ENCODE measurements at regions not wholly inside any gene's neighbourhood (a gene's known extent, or its start where the extent isn't known, plus 50 kb on each side); places are given as distances from the start of the nearest gene placed in this dataset.
"Not testable (repeated sequence)": the region's sequence is repeated elsewhere in the genome, so short reads cannot be mapped to it uniquely, and the experiment has no call there.

GRCh38 chr16:85283305-85284050 lies 171.2 kb upstream of the CIBAR2 start:
- FAIRE-seq (no peak), DNase-seq (ENCODE audit: insufficient read length, low spot score) (no peak)
- TF ChIP-seq POLR2A (IDR thresholded peaks at IDR 0.05; ENCODE audit: low read depth, low read length), result no peak

DNA sequence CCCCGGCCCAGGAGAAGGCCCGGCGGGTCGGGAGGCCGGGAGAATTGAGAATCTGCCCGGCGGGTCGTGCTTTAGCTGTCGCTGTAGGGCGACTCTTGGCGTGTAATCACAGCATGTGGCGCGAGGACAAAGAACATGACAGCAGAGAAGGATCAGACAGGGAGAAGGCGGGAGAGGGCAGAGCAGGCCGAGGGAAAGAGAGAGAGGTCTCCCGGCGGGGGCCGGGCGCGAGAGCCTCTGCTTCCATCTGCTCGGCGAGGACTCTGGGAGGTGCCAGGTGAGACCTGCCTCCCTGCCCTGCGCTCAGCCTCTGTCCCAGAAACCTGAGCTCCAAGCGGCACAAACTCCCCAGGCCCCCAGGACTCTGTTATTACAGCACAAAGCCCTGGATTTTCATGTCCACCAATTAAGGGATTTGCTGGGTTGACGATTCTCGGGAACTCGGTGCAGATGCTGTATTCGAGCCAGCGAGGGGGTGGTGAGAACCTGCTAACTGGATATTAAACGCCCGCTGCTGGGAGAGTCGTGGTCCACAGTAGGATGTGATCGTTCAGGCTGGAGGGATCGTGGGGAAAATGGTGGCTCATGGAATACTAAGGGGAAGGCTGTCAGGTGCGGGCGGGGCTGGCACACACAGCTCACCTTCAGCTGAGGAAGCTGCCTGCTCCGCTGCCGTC lies 172.0 kb upstream of the CIBAR2 start:
- no peak for TF ChIP-seq POLR2A (IDR thresholded peaks at IDR 0.05; ENCODE audit: low read depth, low read length)
- DNase-seq (ENCODE audit: insufficient read length, low spot score) (no peak), FAIRE-seq (no peak)

- TF ChIP-seq POLR2A (IDR thresholded peaks at IDR 0.05; ENCODE audit: low read depth, low read length), result no peak
- DNase-seq (ENCODE audit: insufficient read length, low spot score) (no peak), FAIRE-seq (no peak)
Measured at GRCh38 chr16:85285681-85286065, 173.4 kb upstream of the CIBAR2 start.

GRCh38 chr16:85286066-85286831 lies 174.0 kb upstream of the CIBAR2 start:
- FAIRE-seq, result no peak
- TF ChIP-seq POLR2A (IDR thresholded peaks at IDR 0.05; ENCODE audit: low read depth, low read length), result no peak
- no peak for DNase-seq (ENCODE audit: insufficient read length, low spot score)

DNA sequence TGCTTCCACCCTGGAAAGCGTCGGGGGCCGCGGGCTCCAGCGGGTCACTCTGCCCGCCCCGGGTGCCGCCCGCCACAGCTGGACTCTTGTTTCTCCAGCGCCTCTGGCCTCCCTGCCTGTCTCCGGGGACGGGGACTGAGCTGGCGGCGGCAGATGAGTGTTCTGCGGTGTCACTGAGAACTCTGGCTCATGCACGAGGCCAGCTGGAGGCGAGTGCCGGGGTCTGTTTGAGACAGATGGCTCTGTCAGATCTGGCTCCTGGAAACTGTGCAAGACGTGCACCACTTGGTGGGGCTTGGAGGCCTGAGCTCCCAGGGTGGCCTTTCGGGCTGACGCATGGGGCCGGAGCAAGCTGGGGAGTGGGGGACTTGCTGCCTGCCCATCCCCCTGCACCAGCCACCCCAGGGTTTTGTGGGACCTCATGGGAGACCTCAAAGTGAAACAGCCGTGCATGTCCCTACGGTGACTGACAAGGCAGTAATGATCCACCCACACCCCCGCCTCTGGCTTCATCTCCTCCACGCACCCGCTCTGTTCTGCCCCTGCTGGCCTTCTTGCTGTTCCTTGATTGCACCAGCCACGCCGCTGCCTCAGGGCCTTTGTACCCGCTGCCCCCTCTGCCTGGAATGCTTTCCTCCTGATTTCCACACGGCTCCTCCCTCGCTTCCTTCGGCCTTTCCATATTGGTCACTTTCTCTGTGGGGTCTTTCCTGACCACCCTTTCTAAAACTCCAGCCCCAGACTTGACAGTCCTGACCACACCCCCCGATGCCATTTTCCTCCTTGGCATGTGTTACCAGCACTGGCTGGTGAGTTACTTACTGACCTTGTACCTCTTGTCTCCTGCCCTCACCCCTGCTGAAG lies 174.9 kb upstream of the CIBAR2 start:
- no peak for TF ChIP-seq POLR2A (IDR thresholded peaks at IDR 0.05; ENCODE audit: low read depth, low read length)
- FAIRE-seq, result no peak
- no peak for DNase-seq (ENCODE audit: insufficient read length, low spot score)

DNA sequence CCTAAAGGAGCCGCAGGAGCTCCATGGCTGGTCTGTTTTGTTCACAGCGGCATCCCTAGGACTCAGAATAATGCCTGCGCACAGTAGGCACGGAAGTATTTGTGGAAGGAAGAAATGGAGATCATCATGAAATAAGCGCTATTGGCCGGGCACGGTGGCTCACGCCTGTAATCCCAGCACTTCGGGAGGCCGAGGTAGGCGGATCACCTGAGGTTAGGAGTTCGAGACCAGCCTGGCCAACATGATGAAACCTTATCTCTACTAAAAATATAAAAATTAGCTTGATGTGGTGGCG lies 175.5 kb upstream of the CIBAR2 start:
- not testable (repeated sequence) for DNase-seq (ENCODE audit: insufficient read length, low spot score); FAIRE-seq

DNA sequence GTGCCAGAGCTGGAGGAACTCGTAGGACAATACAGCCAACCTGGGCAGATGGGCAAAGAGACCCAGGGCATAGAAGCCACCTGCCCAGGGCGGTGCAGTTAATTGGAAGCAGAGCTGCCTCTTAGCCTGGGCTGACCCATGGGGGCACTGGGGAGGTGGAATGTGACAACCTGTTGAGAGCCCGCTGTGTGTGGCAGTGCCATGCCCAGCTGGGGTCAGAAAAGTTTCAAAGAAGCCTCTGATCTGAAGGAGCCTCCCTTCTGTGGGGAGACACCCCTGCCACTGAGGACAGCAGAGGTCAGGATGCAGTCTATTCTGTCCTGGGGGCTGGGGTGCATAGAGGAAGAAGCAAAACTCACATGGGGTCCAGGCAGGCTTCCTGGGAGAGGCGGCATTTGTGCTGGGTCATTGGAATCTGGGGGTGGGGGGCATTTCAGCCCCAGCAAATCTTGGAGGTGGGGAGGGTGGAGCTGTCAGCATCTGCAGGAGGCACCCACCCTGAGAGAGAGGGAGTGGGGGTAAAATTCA lies 176.1 kb upstream of the CIBAR2 start:
- DNase-seq (ENCODE audit: insufficient read length, low spot score) (no peak), FAIRE-seq (no peak)
- no peak for TF ChIP-seq POLR2A (IDR thresholded peaks at IDR 0.05; ENCODE audit: low read depth, low read length)

DNA sequence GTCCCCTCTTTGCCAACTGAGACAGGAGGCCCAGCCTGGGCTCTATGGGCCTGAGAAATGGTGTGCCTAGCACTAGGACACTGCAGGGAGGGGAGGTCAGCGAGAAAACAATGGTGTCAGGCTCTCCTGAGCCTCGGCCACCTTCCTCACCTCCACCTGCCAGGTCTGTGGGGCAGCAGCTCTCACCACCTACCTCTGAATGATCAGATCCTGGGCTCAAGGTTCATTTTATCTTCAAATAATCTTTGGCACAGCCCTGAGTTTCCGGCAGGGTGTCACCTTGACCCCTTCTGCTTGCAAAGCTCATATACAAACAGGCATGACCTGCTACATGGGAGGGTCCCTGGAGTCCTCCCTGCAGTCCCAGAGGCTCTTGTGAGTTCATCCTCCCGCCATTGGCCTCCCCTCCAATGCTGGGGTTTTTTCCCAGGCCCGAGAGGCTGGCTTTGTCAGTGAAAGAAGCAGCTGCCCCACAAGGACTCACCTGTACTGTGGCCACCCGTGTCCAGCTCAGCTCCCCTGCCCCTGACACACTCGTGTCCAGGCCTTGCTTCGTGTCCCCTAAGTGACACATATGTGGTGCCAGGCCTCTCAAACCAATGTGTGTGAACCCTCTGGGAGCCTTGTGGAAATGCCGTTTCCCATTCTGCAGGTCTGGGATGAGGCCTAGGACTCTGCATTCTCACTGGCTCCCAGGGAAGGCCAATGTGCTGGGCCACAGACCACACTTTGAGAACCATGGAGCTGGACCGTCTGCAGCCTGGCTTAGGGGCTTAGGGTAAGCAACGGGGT lies 176.8 kb upstream of the CIBAR2 start:
- DNase-seq (ENCODE audit: insufficient read length, low spot score) (no peak), FAIRE-seq (no peak)
- TF ChIP-seq POLR2A (IDR thresholded peaks at IDR 0.05; ENCODE audit: low read depth, low read length), result no peak

- FAIRE-seq (no peak), DNase-seq (ENCODE audit: insufficient read length, low spot score) (no peak)
- no peak for TF ChIP-seq POLR2A (IDR thresholded peaks at IDR 0.05; ENCODE audit: low read depth, low read length)
Measured at GRCh38 chr16:85289760-85290625, 177.7 kb upstream of the CIBAR2 start.

- no peak for TF ChIP-seq POLR2A (IDR thresholded peaks at IDR 0.05; ENCODE audit: low read depth, low read length)
- DNase-seq (ENCODE audit: insufficient read length, low spot score), result no peak
- no peak for FAIRE-seq
Measured at GRCh38 chr16:85290626-85291301, 178.5 kb upstream of the CIBAR2 start.

GRCh38 chr16:85291302-85292148 lies 179.3 kb upstream of the CIBAR2 start:
- FAIRE-seq (no peak), DNase-seq (ENCODE audit: insufficient read length, low spot score) (no peak)
- no peak for TF ChIP-seq POLR2A (IDR thresholded peaks at IDR 0.05; ENCODE audit: low read depth, low read length)
